ENCODE measurements at regions not wholly inside any gene's neighbourhood (a gene's known extent, or its start where the extent isn't known, plus 50 kb on each side); places are given as distances from the start of the nearest gene placed in this dataset.

GRCh38 chr5:24747327-24747726, 102.5 kb upstream of the CDH10 start:
- DNase-seq = no peak
- in situ Hi-C loops (cut with HindIII; ENCODE audit: low pct_ligation_motif_present, low pct_unique_long_range_greater_than_20kb, low sequenced_read_pairs) = no loop called here

GRCh38 chr5:24742334-24742733, 97.6 kb upstream of the CDH10 start:
- no peak for DNase-seq
- in situ Hi-C loops (cut with HindIII; ENCODE audit: low pct_ligation_motif_present, low pct_unique_long_range_greater_than_20kb, low sequenced_read_pairs) = no loop called here

- in situ Hi-C loops (cut with HindIII; ENCODE audit: low pct_ligation_motif_present, low pct_unique_long_range_greater_than_20kb, low sequenced_read_pairs) = no loop called here
- DNase-seq = no peak
Observed at GRCh38 chr5:24737163-24737562, 92.4 kb upstream of the CDH10 start.

- in situ Hi-C loops (cut with HindIII; ENCODE audit: low pct_ligation_motif_present, low pct_unique_long_range_greater_than_20kb, low sequenced_read_pairs) = no loop called here
- DNase-seq = no peak
Observed at GRCh38 chr5:24735284-24735683, 90.5 kb upstream of the CDH10 start.

- in situ Hi-C loops (cut with HindIII; ENCODE audit: low pct_ligation_motif_present, low pct_unique_long_range_greater_than_20kb, low sequenced_read_pairs) = no loop called here
- DNase-seq = no peak
Observed at GRCh38 chr5:24732184-24732583, 87.4 kb upstream of the CDH10 start.

- in situ Hi-C loops (cut with HindIII; ENCODE audit: low pct_ligation_motif_present, low pct_unique_long_range_greater_than_20kb, low sequenced_read_pairs) = no loop called here
- DNase-seq = no peak
Observed at GRCh38 chr5:24720743-24721142, 76.0 kb upstream of the CDH10 start.

- DNase-seq = no peak
- in situ Hi-C loops (cut with HindIII; ENCODE audit: low pct_ligation_motif_present, low pct_unique_long_range_greater_than_20kb, low sequenced_read_pairs) = no loop called here
Observed at GRCh38 chr5:24714746-24715145, 70.0 kb upstream of the CDH10 start.

GRCh38 chr5:24712947-24713346, 68.2 kb upstream of the CDH10 start:
- no peak for DNase-seq
- in situ Hi-C loops (cut with HindIII; ENCODE audit: low pct_ligation_motif_present, low pct_unique_long_range_greater_than_20kb, low sequenced_read_pairs) = no loop called here

- in situ Hi-C loops (cut with HindIII; ENCODE audit: low pct_ligation_motif_present, low pct_unique_long_range_greater_than_20kb, low sequenced_read_pairs) = no loop called here
- no peak for DNase-seq
Observed at GRCh38 chr5:24712047-24712446, 67.3 kb upstream of the CDH10 start.

GRCh38 chr5:24703934-24704333, 59.2 kb upstream of the CDH10 start:
- in situ Hi-C loops (cut with HindIII; ENCODE audit: low pct_ligation_motif_present, low pct_unique_long_range_greater_than_20kb, low sequenced_read_pairs) = no loop called here
- no peak for DNase-seq
